ENCODE measurements at regions not wholly inside any gene's neighbourhood (a gene's known extent, or its start where the extent isn't known, plus 50 kb on each side); places are given as distances from the start of the nearest gene placed in this dataset.
"Not testable (repeated sequence)": the region's sequence is repeated elsewhere in the genome, so short reads cannot be mapped to it uniquely, and the experiment has no call there.

DNA sequence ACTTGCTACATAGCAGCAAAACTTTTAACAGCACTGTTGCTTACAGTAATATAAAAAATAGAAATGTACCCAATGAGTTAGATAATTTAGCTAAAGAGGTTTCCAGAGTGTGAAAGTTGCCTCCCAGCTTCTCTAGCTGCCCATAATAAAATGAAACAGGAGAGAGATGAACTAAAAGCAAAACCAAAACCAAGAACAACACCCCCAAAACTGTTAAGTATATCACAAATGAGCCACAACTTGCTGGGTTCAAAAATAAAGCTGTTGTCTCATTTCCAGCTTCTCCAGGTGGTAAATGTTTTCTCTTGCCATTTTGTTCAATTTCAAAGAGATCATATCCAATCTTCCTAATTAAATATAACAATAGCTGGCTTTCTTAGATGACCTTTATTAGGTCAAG, 614.0 kb downstream of the ETNK1 start:
- DNase-seq (ENCODE audit: low spot score), result no peak

GRCh38 chr12:23245186-23245585, 620.2 kb downstream of the ETNK1 start:
- DNase-seq (ENCODE audit: low spot score), result no peak

GRCh38 chr12:23253191-23253590, 628.2 kb downstream of the ETNK1 start:
- no peak for DNase-seq (ENCODE audit: low spot score)

GRCh38 chr12:23253910-23254309, 628.9 kb downstream of the ETNK1 start:
- not testable (repeated sequence) for DNase-seq (ENCODE audit: low spot score)

GRCh38 chr12:23259558-23259957, 634.6 kb downstream of the ETNK1 start:
- DNase-seq (ENCODE audit: low spot score), result no peak

- DNase-seq (ENCODE audit: low spot score), result no peak
Measured at GRCh38 chr12:23262670-23263069, 637.7 kb downstream of the ETNK1 start.

- DNase-seq (ENCODE audit: low spot score), result no peak
Measured at GRCh38 chr12:23277831-23278230, 652.9 kb downstream of the ETNK1 start.

GRCh38 chr12:23281295-23281694, 656.3 kb downstream of the ETNK1 start:
- no peak for DNase-seq (ENCODE audit: low spot score)

- no peak for DNase-seq (ENCODE audit: low spot score)
Measured at GRCh38 chr12:23282701-23283100, 657.7 kb downstream of the ETNK1 start.

- not testable (repeated sequence) for DNase-seq (ENCODE audit: low spot score)
Measured at GRCh38 chr12:23285764-23286530, 661.0 kb downstream of the ETNK1 start.

- no peak for DNase-seq (ENCODE audit: low spot score)
Measured at GRCh38 chr12:23290627-23291330, 658.7 kb downstream of the SOX5 start.

DNA sequence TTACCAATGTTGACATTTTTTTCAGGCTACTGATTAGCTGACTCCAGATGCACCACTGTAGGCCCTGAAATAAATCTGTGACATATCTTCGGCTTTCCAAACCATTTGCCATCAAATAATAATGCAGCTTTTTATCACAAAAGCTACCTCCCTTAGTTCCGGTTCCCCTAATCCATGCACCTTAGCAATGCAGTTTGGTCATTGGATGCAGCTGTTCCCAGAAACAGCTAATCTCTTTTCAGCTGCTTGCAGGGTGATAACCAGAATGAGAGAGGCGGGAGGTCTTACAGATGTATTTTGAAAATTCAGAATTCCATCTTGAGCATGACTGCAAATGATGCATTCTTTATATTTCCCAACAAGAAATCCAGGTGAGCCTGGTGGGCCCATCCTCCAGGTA, 646.2 kb downstream of the SOX5 start:
- DNase-seq (ENCODE audit: low spot score), result no peak

DNA sequence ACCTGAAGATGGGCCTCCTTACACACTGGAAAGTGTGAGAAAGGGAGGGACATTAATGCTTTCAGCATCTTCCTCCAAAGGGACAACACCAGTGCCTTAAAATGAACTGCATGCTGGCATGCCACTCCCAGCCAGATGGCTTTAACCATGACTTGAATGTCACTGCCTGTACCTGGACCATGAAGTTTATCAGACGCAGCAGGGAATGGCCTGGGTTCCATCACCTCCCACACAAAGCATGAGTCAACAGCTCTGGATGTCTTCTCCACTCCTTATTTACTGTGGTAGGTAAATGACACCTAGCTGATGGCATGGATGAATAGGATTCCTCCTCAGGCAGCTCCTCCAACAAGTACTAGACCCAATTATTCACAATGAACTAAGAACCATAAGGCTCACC, 645.6 kb downstream of the SOX5 start:
- DNase-seq (ENCODE audit: low spot score), result no peak

- no peak for DNase-seq (ENCODE audit: low spot score)
Measured at GRCh38 chr12:23333938-23334337, 615.5 kb downstream of the SOX5 start.

GRCh38 chr12:23335593-23335992, 613.9 kb downstream of the SOX5 start:
- DNase-seq (ENCODE audit: low spot score), result no peak

GRCh38 chr12:23337213-23337612, 612.3 kb downstream of the SOX5 start:
- DNase-seq (ENCODE audit: low spot score), result no peak

GRCh38 chr12:23340351-23340750, 609.1 kb downstream of the SOX5 start:
- DNase-seq (ENCODE audit: low spot score), result no peak

DNA sequence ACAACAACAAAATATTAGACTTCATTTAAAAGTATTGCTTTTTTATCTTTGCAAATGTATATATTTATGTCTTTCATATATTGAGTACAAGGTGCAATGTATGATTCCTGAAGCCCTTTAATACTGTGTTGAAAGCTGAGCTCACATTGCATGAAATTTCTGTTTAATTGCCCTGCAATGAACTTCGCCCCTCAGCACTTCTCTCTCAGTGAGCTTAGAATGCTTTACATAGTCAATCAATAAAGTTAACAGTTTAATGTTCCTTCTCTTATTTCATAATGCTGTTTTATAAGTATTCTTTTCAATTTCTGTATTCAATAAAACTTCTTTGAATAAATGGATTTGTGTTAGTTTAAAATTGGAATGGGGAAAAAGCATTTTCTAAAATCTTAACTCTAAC, 607.1 kb downstream of the SOX5 start:
- DNase-seq (ENCODE audit: low spot score), result no peak

DNA sequence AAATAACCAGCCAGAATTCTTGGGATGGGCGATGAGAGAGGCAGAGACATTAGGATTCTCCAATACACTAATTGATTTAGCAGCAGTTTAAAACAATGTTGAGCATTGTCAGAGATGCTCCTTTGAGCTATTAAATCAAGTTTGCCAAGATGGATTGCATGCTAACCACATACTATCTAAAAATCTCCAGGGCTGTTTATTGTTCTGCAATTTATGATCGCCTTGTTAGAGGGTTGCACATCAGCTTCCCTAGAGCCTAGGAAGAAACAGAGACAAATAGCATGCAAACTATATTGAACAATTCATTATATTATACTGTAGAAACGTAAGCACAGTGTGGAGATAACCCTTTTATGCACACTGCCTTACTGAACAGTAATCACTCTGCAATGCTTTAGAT, 599.9 kb downstream of the SOX5 start:
- no peak for DNase-seq (ENCODE audit: low spot score)

DNA sequence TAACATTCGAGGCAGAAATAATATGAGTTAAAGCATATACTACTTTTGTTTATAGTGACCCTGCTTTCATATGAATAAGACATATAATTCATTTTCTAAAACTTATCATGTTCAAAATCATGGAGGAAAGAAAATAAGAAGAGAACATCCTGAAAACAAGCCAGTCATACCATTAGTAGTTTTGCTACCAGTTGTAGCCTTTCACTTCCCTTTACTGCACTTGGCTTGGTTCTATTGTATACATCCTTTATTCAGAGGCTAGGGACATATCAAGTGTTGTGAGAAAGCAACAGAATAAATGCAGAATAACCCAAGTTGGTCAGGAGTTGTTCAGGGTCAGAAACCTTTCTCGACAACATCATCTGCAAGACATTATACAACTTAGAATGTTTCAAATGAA, 598.7 kb downstream of the SOX5 start:
- DNase-seq (ENCODE audit: low spot score), result no peak

- DNase-seq (ENCODE audit: low spot score), result no peak
Measured at GRCh38 chr12:23352670-23353069, 596.8 kb downstream of the SOX5 start.

- no peak for DNase-seq (ENCODE audit: low spot score)
Measured at GRCh38 chr12:23354800-23355199, 594.7 kb downstream of the SOX5 start.

DNA sequence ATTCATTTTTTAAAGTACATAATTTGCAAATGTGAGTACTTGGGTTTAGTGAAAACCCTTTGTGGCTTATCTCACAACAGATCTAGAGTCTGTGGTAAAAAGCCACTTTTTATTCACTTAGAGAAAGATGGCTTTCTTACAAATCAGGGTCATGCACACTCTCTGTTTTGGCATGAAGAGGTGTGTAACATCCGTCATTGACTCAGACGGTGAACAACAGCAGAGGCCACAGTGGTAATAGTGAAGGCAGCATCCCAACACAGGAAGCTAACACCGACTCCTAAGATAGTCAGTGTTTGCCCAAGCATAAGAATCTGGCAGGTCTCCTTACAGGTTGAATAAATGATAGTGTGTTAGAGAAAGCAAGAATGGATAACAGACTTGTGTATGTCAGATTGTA, 593.0 kb downstream of the SOX5 start:
- DNase-seq (ENCODE audit: low spot score), result no peak

Data from H4 (cell line).